ENCODE measurements at regions not wholly inside any gene's neighbourhood (a gene's known extent, or its start where the extent isn't known, plus 50 kb on each side); places are given as distances from the start of the nearest gene placed in this dataset.

DNA sequence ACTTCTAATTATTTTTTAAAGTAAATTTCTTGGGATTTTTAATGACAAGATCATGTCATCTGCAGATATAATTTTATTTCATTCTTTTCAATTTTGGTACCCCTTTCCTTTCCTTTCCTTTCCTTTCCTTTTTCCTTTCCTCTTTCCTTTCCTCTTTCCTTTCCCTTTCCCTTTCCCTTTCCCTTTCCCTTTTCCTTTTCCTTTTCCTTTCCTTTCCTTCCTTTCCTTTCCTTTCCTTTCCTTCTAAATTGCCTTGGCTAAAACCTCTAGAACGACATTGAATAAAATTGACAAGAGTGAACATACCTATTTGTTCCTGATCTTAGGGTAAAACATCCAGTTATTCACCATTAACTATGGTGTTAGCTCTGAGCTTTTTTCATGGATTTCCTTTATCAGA lies 334.1 kb downstream of the NDFIP2 start:
- DNase-seq (ENCODE audit: low spot score), result no peak

DNA sequence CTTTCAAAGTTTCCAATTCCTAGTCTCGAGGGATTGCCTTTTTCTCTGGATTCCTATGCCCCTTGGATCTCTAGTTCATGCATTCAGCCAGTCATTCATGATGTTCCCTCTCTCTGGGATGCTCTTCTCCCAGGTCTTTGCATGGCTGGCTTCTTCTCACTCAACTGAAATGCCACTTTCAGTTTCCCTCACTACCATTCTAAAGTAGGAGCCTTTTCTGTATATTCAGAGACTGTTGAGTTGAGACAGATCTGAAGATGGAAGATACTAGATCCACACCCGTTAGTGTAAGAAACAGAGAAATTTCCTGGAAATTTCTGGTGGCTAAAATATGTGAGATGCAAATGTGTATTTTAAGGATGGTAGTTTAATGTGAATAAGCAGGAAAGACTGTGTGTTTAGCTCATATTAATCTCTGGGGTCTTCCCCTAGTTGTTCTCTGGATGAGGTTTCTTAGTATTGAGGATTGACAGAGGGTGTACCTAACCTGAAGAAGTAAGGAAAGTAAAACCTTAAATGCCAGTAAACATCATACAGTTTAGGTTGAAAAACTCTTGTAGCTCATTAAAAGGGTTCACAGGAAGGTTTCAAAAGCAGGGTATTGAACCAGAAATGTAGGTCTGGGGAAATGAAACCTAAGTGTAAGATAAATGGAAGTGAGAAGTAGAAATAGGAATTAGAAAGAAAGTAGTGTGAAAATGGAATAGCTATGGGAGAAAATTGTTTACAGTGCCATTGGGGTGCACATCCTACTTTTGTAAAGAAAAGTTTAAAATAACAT lies 331.3 kb downstream of the NDFIP2 start:
- DNase-seq (ENCODE audit: low spot score) (no peak), ATAC-seq (ENCODE audit: low FRiP score) (no peak)
- TF ChIP-seq, protein P1, sequence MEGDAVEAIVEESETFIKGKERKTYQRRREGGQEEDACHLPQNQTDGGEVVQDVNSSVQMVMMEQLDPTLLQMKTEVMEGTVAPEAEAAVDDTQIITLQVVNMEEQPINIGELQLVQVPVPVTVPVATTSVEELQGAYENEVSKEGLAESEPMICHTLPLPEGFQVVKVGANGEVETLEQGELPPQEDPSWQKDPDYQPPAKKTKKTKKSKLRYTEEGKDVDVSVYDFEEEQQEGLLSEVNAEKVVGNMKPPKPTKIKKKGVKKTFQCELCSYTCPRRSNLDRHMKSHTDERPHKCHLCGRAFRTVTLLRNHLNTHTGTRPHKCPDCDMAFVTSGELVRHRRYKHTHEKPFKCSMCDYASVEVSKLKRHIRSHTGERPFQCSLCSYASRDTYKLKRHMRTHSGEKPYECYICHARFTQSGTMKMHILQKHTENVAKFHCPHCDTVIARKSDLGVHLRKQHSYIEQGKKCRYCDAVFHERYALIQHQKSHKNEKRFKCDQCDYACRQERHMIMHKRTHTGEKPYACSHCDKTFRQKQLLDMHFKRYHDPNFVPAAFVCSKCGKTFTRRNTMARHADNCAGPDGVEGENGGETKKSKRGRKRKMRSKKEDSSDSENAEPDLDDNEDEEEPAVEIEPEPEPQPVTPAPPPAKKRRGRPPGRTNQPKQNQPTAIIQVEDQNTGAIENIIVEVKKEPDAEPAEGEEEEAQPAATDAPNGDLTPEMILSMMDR (IDR thresholded peaks at IDR 0.05), result no peak

More for the DNA sequence above, 334.1 kb downstream of the NDFIP2 start:
- TF ChIP-seq, protein P1 (IDR thresholded peaks at IDR 0.05), result no peak
- ATAC-seq (ENCODE audit: low FRiP score), result no peak

DNA sequence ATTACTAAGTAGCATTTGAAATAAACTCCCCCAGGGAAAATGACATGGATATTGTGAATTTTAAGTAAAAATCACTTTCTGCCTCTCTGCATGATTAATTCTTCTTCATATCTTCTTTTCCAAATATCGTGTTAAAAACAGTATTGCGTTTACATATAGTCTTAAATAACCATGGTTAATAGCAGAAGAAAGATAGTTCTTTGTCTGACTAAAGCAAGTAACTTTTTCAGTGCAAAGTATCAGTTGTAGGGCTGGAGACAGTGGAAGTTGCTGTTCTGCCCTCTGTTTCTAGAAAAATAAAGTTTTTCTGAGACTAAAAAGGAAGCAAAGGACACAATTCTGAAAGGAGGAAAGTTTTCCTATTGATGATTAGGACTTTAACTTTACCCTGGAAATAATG lies 330.2 kb downstream of the NDFIP2 start:
- ATAC-seq (ENCODE audit: low FRiP score), result no peak
- TF ChIP-seq, protein P1 (IDR thresholded peaks at IDR 0.05), result no peak

DNA sequence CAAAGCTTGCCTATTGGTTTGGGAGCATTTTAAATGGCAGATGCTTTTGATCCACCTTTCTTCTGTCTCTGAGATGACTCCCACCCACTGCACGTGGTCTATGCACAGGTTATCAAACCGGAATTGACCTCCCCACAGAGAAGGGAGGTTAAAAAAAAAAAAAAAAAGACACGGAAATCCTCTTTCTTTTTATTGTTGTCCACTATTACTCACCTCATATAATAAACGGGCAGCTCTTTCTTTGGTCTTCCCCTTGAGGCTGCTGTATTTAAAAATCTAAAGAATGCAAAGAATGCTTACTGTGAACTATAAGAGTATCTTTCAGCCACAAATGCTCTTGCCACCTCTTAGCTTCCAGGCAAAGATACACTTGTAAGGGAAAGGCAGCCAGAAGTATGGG lies 329.7 kb downstream of the NDFIP2 start:
- no peak for DNase-seq (ENCODE audit: low spot score)
- ATAC-seq (ENCODE audit: low FRiP score), result no peak
- TF ChIP-seq, protein P1 (IDR thresholded peaks at IDR 0.05), result no peak

More for the DNA sequence above, 330.2 kb downstream of the NDFIP2 start:
- DNase-seq (ENCODE audit: low spot score), result no peak

DNA sequence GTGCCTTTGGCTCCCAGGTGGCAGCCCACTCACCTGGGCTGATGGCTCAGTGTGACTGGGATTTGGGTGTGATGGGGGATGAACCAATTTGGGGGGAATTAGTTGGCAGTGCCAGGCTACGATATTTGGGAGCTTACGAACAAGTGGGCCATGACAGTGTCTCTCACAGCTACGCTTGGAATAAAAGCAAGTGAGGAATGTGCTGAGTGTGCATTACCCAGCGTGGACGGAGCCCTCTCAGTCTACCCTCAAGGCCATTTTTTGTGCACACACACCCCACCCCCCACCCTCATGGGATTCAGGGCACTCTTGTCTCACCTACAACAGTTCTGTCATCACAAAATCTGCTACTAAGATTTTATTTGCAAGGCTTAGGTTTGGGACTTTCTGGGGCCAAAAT lies 329.1 kb downstream of the NDFIP2 start:
- ATAC-seq (ENCODE audit: low FRiP score), result no peak
- DNase-seq (ENCODE audit: low spot score), result no peak
- TF ChIP-seq, protein P1 (IDR thresholded peaks at IDR 0.05), result no peak

DNA sequence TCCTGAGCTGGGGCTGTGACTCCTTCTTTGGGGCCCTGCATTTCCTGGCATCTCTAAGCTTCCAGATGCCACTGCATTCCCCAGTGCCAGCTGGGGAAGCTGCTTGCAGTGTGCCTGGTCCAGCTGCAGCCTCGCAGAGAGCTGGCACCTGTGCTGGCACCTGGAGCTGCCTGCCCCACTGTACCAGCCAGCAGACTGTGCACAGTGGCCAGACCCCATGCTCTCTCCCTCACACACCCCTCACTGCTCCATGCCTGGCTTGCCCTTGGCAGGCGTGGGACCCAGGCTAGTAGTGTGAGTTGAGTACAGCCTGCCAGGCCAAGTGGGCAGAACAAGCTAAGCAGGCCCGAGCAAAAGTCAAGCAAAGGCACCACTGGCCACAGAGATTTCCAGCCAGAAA lies 327.5 kb downstream of the NDFIP2 start:
- ATAC-seq (ENCODE audit: low FRiP score), result no peak
- TF ChIP-seq, protein P1 (IDR thresholded peaks at IDR 0.05), result no peak

DNA sequence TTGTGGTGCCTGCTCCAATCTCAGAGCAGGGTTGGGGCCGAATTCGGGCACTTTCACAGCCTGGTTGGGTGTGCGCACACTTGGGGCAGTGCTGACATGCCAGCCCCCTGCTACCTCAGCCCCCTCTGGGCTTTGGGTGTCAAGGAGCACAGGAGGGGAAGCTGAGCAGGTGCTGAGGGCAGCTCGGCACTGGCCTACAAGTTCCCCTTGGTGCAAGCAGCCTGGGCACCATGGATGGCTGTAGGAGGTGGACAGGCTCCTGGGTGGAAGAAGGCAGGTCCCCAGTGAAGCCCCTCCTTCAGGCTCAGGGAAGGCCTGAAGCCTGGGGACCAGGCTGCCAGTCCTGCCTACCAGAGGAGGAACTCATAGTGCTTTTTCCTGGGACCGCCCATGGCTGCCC lies 326.6 kb downstream of the NDFIP2 start:
- no peak for DNase-seq (ENCODE audit: low spot score)
- TF ChIP-seq, protein P1 (IDR thresholded peaks at IDR 0.05), result no peak

More for the DNA sequence above, 327.5 kb downstream of the NDFIP2 start:
- DNase-seq (ENCODE audit: low spot score), result no peak

More for the DNA sequence above, 326.6 kb downstream of the NDFIP2 start:
- no peak for ATAC-seq (ENCODE audit: low FRiP score)

Data from omental fat pad (tissue), 3 donors.